Mesodermal cell (in vitro differentiated cells): ENCODE measurements at regions not wholly inside any gene's neighbourhood (a gene's known extent, or its start where the extent isn't known, plus 50 kb on each side); places are given as distances from the start of the nearest gene placed in this dataset.

Experiments used
- H3K27ac ChIP-seq: 2 replicates; pipeline ENCODE4 v1.7.0; 2013; ENCODE audit warnings: mild to moderate bottlenecking, low read depth, low read length, moderate library complexity; ENCODE audit not compliant: severe bottlenecking
- H3K36me3 ChIP-seq: 2 replicates; pipeline ENCODE4 v1.7.1; 2013; ENCODE audit warnings: mild to moderate bottlenecking, low read length, moderate library complexity; ENCODE audit not compliant: control insufficient read depth, insufficient read depth
- H3K4me1 ChIP-seq: one replicate; pipeline ENCODE4 v1.7.1; 2013; ENCODE audit warnings: mild to moderate bottlenecking, low read length; ENCODE audit not compliant: insufficient read depth, control insufficient read depth, poor library complexity, severe bottlenecking
- H3K4me3 ChIP-seq: 2 replicates; pipeline ENCODE4 v1.7.0; 2013; ENCODE audit warnings: low read length, control low read depth, mild to moderate bottlenecking; ENCODE audit not compliant: insufficient read depth, poor library complexity, severe bottlenecking; ENCODE audit errors: extremely low read depth
- H3K9me3 ChIP-seq: 2 replicates; pipeline ENCODE4 v1.7.1; 2013; ENCODE audit warnings: mild to moderate bottlenecking, low read length, moderate library complexity; ENCODE audit not compliant: control insufficient read depth
- WGBS, 2 experiments: methylation state at CpG; one replicate each; pipeline ENCODE4 v1.1.5; 2013; ENCODE audit warnings: missing lambda C conversion rate in 2 of 2; ENCODE audit not compliant: insufficient coverage in 2 of 2; 5-methylcytosine and 5-hydroxymethylcytosine counted together

DNA sequence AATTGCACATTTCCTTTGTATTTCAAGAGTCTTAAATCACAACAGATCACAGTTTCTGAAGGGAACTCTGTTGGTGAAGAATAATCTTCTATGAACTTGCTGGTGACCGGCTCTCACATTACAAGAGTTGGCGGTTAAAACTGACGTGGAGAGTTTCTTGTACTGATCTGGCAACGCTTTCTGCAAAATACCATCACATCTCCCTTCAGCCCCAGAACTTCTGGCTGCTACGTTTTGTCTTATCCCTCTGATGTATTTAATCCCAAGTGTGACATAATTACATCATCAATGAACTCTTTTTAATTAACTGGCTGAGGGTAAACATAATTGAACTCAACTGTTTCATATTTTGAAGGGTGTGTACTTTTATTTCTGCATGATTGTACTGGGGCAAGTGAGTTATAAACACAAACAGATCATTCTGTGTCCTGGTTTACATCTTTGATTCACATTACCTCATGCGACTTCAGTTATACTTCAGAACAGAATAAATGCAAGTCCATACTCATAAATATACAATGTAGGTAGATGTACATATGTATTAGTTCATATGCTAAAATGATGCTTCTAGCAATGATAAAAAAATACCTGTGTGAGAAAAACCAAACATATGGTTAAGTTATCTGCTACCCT lies 105.1 kb upstream of the NPVF start:
- 100% methylated on average over 3 to 4 of the region's 6 CpGs for whole genome bisulfite sequencing, 2 experiments
- no peaks in the 10 kb centered on the region for H3K4me1 ChIP-seq

DNA sequence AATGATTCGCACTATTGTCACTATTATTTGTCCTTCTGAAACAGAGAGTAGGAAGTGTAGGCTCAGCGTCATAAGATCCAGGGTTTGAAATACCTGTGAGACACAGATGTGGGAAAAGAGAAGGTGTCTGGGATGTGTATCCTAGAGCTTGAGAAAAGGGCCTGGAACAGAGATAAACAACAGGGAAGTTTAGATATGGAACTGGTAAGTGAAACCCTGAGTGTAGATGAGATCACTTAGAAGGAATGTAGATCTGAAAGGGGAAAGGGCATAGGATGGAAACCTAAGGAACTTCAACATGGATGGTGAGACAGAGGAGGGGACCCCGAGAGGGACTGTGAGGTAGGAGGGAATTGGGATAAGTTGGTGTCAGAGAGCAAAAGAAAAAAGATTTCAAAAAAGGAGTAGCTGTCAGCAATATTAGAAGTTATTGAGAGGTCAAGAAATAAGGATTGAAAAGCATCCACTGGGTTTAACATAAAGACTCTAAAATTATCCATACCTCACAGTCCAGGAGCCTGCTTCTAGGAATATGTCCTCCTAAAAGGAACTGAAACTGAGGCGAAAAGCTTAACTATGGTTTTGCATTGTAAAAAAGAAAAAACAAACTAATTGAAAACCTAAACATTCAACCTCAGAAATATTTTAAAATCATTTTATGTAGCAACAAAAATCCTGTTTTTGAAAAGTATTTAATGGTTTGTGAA lies 119.2 kb upstream of the NPVF start:
- Histone ChIP-seq H3K27ac (peak overlapping the region; percentile 84), H3K9me3 (no peaks in the 10 kb centered on the region), H3K4me1 (peaks cover 34% of the 10 kb centered on the region), H3K4me3 (no peak overlapping the region), H3K36me3 (no peaks in the 10 kb centered on the region)
- WGBS, 2 experiments = 80 to 96% methylated on average over 2 to 3 of the region's 4 CpGs

More for the DNA sequence above, 105.1 kb upstream of the NPVF start:
- H3K36me3 ChIP-seq = no peaks in the 10 kb centered on the region
- H3K9me3 ChIP-seq = no peaks in the 10 kb centered on the region
- H3K27ac ChIP-seq = no peak overlapping the region
- no peak overlapping the region for H3K4me3 ChIP-seq

DNA sequence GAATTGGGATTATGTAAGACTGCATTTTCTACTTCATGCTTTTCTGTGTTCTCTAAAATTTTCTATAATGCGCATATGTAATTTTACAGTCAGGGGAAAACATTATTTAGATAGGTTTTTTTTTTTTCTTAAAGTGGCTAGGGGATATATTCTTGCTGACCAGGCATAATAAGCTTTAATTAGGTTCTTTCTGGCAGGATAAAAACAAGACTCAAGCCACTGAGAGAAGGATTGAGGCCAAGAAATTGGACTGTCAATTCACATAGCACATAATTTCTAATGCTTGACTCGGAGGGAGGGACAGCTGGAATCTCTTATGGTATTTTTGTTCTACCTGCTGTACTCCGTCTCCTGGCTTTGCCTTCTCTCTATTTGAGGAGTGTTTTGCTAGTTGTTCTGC lies 119.8 kb upstream of the NPVF start:
- no peaks in the 10 kb centered on the region for H3K36me3 ChIP-seq
- no peaks in the 10 kb centered on the region for H3K9me3 ChIP-seq
- WGBS, 2 experiments = no CpG with 5 or more reads among the region's 3 CpGs
- H3K4me1 ChIP-seq = peaks cover 34% of the 10 kb centered on the region
- H3K4me3 ChIP-seq = no peak overlapping the region
- peak overlapping the region; percentile 84 for H3K27ac ChIP-seq

DNA sequence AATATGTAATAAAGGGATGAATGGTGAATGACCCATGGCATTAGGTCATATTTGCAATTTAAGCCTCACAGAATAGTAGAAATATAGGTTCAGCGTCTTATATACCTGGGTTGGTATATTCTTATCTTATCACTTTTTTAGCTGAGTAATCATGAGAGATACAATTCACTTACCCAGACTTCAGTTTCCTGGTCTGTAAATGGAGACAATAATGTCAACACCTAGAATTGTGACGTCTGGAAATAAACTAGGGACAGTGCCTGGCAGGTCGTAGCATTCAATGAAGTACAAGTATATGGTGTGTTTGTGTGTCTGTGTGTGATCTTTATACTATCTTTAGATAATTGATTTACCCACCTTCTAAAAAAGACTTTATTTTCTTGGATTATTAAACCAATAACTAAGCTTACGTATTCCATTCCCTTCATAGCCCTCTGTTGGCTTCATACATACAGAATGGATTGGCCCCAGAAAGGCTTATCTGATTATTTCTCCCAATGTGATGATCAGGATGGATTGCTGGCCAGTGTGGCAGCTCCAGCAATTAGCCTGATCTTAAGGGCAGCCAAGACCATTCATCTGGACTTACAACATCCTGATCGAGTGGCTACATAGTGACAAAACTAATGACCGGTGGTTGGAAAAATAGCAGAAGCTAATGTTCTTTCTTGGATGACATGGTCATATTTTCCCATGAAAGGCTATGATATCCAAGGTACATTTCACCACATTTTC lies 121.2 kb upstream of the NPVF start:
- no peak overlapping the region for H3K4me3 ChIP-seq
- 80 to 100% methylated on average over 2 to 3 of the region's 6 CpGs for WGBS, 2 experiments
- peaks cover 39% of the 10 kb centered on the region for H3K4me1 ChIP-seq
- no peaks in the 10 kb centered on the region for H3K9me3 ChIP-seq
- no peak overlapping the region for H3K27ac ChIP-seq
- no peaks in the 10 kb centered on the region for H3K36me3 ChIP-seq

DNA sequence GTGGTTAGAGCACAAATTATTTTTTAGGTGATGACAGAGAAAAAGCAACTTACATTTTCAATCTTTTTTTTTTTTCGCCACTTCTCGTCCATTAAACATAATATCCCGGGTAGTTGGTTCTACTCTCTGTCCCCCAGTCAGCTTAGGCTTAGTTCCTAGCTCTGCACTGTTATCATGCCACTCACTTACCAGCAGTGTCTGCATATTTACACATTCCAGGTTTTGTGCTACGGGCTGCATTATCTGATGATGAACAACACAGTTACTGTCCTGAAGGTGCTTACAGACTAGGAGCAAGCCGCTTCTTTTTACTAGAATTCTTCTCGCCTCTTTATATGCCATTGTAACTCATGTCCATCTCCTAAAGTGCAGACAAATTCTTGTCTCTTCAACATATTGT lies 121.8 kb upstream of the NPVF start:
- Histone ChIP-seq H3K27ac (no peak overlapping the region), H3K36me3 (no peaks in the 10 kb centered on the region), H3K4me3 (no peak overlapping the region), H3K9me3 (no peaks in the 10 kb centered on the region), H3K4me1 (peaks cover 39% of the 10 kb centered on the region)
- WGBS, 2 experiments = 67 to 93% methylated on average over 1 to 4 of the region's 6 CpGs

DNA sequence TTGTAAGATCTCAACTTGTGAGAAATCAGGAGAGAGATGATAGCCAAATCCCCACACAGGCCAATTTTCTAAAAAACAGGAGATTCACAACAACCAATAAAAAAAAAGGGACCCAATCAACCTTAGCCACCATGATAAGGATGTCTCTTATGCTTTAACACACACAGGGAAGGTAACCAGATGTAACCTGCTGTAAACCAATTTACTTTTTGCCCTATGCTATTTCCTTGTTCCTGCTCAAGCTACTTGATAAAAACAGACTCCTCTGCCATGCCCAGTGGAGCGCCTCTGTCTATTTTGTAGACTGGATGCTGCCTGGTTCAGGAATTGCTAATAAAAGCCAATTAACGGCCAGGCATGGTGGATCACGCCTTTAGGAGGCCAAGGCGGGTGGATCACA lies 123.5 kb upstream of the NPVF start:
- 73 to 90% methylated on average over 2 to 3 of the region's 4 CpGs for WGBS, 2 experiments
- Histone ChIP-seq H3K4me3 (no peak overlapping the region), H3K4me1 (peaks cover 37% of the 10 kb centered on the region), H3K27ac (no peak overlapping the region), H3K36me3 (no peaks in the 10 kb centered on the region), H3K9me3 (no peaks in the 10 kb centered on the region)

DNA sequence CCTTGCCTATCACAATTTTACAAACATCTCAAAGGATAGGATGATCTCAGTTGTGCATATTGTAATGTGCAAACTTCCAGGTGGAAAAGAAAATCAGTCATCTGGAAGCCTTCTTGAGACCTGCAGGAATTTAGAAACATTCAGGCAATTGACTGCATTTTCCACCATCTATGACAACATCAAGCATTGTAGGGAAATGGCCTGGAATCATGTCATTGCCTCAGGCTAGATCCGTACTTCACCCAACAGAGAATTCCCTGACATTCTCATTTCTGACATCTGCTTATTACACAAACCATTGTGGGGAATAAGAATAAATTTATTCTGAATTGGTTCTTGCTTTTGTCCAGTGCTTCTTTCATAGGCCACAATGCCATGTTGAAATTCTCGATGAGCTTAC lies 124.9 kb upstream of the NPVF start:
- Histone ChIP-seq H3K4me1 (peaks cover 26% of the 10 kb centered on the region), H3K9me3 (no peaks in the 10 kb centered on the region), H3K4me3 (no peak overlapping the region), H3K36me3 (no peaks in the 10 kb centered on the region), H3K27ac (no peak overlapping the region)
- no CpG with 5 or more reads among the region's 2 CpGs for WGBS, 2 experiments

DNA sequence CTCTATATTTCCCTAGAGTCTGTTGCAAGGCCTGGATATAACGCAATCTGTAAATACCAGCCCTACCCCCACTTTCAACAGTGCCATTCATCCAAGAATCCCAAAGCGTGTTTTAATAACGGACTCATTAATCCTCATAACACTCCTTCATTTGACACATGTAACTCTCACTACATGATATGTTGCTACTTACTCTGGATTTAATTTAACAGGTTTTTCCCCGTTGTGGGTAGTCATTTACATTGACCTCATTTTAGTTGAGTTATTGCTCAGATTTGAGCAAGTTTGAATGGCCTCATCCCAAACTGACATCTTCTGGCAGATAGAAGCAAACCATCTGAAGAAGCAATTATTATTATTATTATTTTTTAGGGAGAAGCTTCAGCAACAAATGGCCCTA lies 125.4 kb upstream of the NPVF start:
- H3K27ac ChIP-seq = no peak overlapping the region
- H3K9me3 ChIP-seq = no peaks in the 10 kb centered on the region
- no peak overlapping the region for H3K4me3 ChIP-seq
- 78 to 90% methylated on average over 1 to 4 of the region's 4 CpGs for WGBS, 2 experiments
- no peaks in the 10 kb centered on the region for H3K36me3 ChIP-seq
- peaks cover 21% of the 10 kb centered on the region for H3K4me1 ChIP-seq

DNA sequence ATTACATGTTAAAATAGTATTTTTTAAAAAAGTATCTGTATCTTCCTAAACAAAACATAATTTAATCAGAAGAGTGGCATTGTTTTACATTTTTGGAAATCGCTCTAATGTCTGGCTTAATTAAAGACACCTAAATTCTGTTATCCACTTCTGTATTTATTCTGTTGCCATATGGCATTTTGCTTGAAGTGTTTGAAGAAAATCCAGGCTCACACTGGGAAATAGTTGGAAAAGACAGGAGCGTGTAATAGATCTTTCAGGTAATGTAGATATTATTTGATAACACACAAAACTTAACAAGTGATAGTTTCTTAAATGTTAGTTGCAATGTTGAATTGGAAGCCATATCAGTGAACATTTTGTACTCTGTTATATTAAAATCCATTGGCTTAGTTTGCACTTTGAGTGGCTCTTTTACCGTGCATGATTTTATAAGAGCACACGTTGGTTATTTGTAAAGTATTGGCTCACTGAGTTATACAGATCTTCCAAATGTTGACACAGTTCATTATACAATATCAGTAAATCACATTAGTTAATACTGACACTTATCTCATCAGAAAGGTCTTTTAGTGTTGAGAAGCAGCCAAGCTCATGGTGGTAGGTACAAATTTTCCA lies 128.4 kb upstream of the NPVF start:
- WGBS, 2 experiments = 100% methylated on average over 1 of the region's 4 CpGs; no CpG with 5 or more reads in 1 of the 2 experiments
- H3K4me1 ChIP-seq = peaks cover 15% of the 10 kb centered on the region
- no peak overlapping the region for H3K27ac ChIP-seq
- no peak overlapping the region for H3K4me3 ChIP-seq
- peaks cover 3% of the 10 kb centered on the region for H3K9me3 ChIP-seq
- no peaks in the 10 kb centered on the region for H3K36me3 ChIP-seq

DNA sequence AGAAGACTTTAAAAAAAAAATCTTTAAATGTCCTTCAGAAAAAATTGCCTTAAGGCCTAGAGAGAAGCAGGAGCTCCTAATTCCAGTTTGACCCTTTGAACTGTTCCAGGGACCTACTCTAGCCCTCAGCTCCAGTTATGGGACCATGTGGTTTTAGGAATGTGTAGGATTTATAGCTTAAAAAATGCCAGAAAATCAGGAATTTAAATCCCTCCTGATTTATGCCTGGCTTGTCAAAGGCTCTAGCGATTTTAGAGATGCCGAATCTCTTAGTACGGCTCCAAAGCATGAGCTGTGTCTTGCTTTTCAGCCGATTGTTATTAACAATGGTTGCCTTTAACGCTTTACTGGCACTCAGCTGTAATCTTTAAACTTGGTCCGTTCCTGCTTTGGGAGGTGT lies 130.6 kb upstream of the NPVF start:
- WGBS, 2 experiments = 78 to 90% methylated on average over 4 of the region's 6 CpGs
- Histone ChIP-seq H3K4me1 (peaks cover 11% of the 10 kb centered on the region), H3K36me3 (no peaks in the 10 kb centered on the region), H3K27ac (peak overlapping the region; percentile 80), H3K9me3 (peaks cover 3% of the 10 kb centered on the region), H3K4me3 (no peak overlapping the region)
